HG02970 (cell line): ENCODE measurements at regions not wholly inside any gene's neighbourhood (a gene's known extent, or its start where the extent isn't known, plus 50 kb on each side); places are given as distances from the start of the nearest gene placed in this dataset.

Experiments
- ATAC-seq: cut with Tn5 transposase; IDR thresholded peaks from one replicate; pipeline ENCODE4 v1.9.1; 2021; ENCODE audit warnings: mild to moderate bottlenecking, moderate library complexity, moderate number of reproducible peaks; ENCODE audit not compliant: unreplicated experiment, low FRiP score

- ATAC-seq = no peak
These were observed 343.8 kb downstream of the PSAT1 start for GRCh38 chr9:78640728-78641127.

GRCh38 chr9:78644359-78644758 lies 347.4 kb downstream of the PSAT1 start:
- ATAC-seq = no peak

GRCh38 chr9:78654324-78654723 lies 357.4 kb downstream of the PSAT1 start:
- no peak for ATAC-seq

DNA sequence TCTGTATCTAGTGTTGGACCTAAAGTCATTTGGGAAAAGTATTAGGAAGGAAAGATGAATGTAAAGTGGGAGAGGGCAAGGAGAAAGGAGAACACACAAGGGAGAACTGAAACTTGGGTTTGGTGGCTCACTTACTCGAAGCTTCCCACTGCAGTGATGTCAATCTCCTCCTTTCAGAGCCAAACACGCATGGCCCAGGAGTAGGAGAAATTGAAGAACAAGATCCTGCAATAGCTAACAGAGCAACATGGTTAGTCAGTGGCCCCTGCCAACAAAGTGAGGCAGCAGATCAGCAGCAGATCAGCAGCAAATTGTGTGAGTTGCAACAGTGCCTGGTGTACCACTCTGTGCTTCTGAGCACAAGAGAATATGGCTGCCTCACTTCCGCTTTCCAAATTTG lies 366.4 kb downstream of the PSAT1 start:
- ATAC-seq = no peak

GRCh38 chr9:78664370-78664769 lies 367.4 kb downstream of the PSAT1 start:
- no peak for ATAC-seq

- no peak for ATAC-seq
These were observed 370.0 kb downstream of the PSAT1 start for GRCh38 chr9:78666818-78667414.

DNA sequence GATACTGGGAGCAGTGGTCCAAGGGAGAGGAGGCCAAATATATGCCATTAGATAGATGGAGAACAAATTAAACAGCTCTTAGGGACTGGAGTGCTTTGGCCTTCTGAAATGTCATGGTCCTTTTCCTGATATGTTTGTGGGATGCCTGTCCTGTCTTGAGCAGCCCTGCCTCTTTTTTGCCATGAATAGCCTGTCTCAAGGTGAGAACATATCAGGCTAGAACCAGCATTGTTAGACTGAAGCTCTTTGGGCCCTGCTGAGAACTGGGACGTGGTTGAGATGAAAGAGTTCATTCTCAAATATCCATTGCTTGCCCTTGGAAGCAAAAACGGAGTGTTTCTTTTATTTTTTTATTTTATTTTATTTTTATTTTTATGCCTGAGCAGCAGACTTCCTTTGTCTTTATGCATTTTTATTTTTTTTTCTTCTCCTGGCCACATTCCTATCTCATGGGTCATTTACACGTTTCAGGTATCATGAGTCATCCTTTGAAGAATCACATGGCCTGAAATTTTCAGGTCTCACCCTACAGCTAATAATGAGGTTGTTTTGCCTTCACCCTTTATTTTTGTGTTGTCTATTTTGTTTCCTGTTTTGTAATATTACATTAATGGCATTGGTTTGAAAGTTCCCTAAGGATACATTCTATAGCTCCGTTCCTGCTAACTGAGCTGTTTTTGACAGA lies 371.4 kb downstream of the PSAT1 start:
- ATAC-seq = no peak

GRCh38 chr9:78669591-78669990 lies 372.7 kb downstream of the PSAT1 start:
- no peak for ATAC-seq

GRCh38 chr9:78671785-78672184 lies 374.9 kb downstream of the PSAT1 start:
- no peak for ATAC-seq

DNA sequence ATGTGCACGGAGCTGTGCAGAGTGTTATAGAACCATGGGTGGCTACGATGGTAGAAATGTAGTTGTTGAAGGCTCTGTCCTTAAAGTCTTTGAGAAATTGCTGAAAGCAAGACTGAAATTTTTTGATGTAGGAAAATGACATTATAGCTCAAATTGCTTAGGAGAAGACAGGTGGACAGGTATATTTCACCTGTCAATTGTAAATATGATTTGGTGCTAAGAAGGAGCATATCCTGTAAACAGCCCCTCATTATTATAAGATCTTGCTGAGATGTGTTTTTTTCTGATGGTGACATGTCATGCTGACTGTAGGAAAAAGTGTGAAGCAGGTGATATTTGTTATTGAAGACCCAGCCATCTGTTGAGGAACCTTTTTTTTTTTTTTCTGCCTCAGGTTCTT lies 377.9 kb downstream of the PSAT1 start:
- ATAC-seq = no peak

DNA sequence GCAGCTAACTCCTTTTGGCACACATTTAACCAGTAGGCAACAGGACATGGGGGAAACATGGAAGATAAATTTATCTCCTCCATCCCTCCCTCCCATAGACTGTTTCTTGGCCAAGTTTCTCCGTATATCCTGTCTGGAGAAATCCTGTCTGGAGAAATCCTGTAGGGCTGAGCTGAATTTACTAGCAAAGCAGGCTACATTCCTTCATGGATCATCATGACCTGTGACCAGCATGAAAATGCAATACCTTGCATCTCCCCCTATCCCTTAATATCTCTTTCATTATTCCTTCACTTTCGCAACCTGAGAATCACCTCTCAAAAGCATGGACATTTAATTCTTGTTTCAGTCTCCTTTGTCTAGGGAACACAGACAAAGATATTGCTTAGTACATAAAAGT lies 379.1 kb downstream of the PSAT1 start:
- no peak for ATAC-seq

DNA sequence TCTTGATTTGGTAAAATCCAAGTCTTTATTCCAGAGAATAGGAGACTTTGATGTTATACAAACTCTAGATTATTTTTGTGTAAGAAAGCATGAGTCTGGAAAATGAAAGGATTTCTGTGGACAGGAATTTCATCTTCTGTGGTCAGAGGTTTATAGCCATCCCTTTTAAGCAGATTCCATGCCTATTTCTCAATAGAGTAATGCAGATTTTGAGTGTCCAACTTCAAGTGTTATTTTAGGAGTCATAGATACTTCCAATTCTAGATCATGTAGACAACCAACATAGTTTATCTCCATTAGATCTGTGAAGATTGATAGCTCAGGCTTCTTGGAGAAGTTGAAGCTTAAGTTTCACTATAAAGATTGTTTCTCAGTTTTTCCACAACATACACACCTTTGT lies 379.7 kb downstream of the PSAT1 start:
- no peak for ATAC-seq

- ATAC-seq = no peak
These were observed 380.4 kb downstream of the PSAT1 start for GRCh38 chr9:78677326-78677725.

GRCh38 chr9:78678877-78679276 lies 382.0 kb downstream of the PSAT1 start:
- no peak for ATAC-seq

GRCh38 chr9:78680196-78680595 lies 383.3 kb downstream of the PSAT1 start:
- ATAC-seq = no peak

- no peak for ATAC-seq
These were observed 385.3 kb downstream of the PSAT1 start for GRCh38 chr9:78682216-78682615.

DNA sequence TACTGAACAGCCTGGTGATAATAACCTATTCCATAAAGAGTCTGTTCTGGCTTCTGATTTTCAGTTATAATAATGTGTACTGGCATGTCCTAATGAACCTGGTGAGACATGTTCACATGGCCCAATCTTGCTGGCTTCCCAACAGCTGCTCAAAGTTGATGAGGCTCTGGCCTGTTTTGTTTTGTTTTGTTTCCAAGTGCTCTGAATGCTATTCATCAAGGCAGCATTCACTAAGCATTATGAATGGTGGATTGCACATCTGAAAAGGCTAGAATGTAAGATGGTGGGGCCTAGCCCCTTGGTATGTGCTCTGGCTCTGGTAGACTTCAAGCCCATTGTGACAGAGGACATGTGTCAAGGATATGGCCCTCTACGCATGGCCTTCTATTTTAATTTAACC lies 388.5 kb downstream of the PSAT1 start:
- ATAC-seq = no peak

- no peak for ATAC-seq
These were observed 391.9 kb downstream of the PSAT1 start for GRCh38 chr9:78688796-78689195.

GRCh38 chr9:78691542-78691941 lies 394.6 kb downstream of the PSAT1 start:
- no peak for ATAC-seq

GRCh38 chr9:78692871-78693270 lies 395.9 kb downstream of the PSAT1 start:
- ATAC-seq = no peak

GRCh38 chr9:78694974-78695373 lies 398.0 kb downstream of the PSAT1 start:
- no peak for ATAC-seq

DNA sequence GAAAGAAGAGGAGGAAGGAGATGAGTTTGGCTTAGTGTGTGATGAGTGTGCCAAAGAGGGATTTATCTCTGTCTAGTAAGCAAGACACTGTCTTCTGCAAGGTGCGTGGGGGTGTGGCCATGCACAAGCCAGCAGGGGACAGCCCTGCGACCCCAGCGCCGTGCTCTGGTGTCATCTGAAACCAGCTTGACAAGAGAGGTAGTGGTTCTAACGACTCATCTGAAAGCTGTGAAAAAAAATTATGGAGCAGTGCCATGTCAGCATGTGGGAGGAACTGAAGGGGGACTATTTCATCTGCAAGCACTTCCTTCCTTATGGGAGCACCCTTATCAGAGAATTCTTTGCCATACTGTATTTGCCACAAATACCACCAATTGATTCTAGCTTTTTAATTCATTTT lies 398.6 kb downstream of the PSAT1 start:
- no peak for ATAC-seq
